Liver (tissue), 8 donors: ENCODE measurements at regions not wholly inside any gene's neighbourhood (a gene's known extent, or its start where the extent isn't known, plus 50 kb on each side); places are given as distances from the start of the nearest gene placed in this dataset.

Experiments used
- DNase-seq: peaks from one replicate; pipeline ENCODE4 v3.0.0-alpha.2; 2017; ENCODE audit warnings: low spot score
- H3K27ac ChIP-seq, 2 donors: one replicate each; pipeline ENCODE4 v1.7.0; 2013; ENCODE audit warnings: inconsistent platforms in 2 of 2, low read length in 2 of 2, control low read depth in 1 of 2, low read depth in 1 of 2, mild to moderate bottlenecking in 1 of 2
- H3K27me3 ChIP-seq, 4 donors: one replicate each; pipeline versions ENCODE4 v1.6.1 to v1.7.0; 2013; ENCODE audit warnings: low read length in 3 of 4, inconsistent platforms in 1 of 4, mild to moderate bottlenecking in 1 of 4, moderate library complexity in 1 of 4; ENCODE audit not compliant: control insufficient read depth in 4 of 4, insufficient read depth in 4 of 4
- H3K36me3 ChIP-seq, 4 donors: one replicate each; pipeline versions ENCODE4 v1.6.1 to v1.7.0; 2013; ENCODE audit warnings: low read length in 3 of 4, mild to moderate bottlenecking in 3 of 4, low read depth in 1 of 4, moderate library complexity in 1 of 4; ENCODE audit not compliant: control insufficient read depth in 4 of 4, insufficient read depth in 3 of 4
- H3K4me1 ChIP-seq, 4 donors: one replicate each; pipeline versions ENCODE4 v1.6.1 to v1.7.0; 2013; ENCODE audit warnings: low read length in 3 of 4, mild to moderate bottlenecking in 3 of 4, moderate library complexity in 1 of 4; ENCODE audit not compliant: control insufficient read depth in 4 of 4, insufficient read depth in 4 of 4
- H3K4me3 ChIP-seq, 3 donors: one replicate each; pipeline versions ENCODE4 v1.6.1 to v1.7.0; 2013; ENCODE audit warnings: low read length in 3 of 3, control low read depth in 1 of 3, low read depth in 1 of 3, mild to moderate bottlenecking in 1 of 3
- H3K9ac ChIP-seq, 2 donors: one replicate each; pipeline ENCODE4 v1.7.0; 2013; ENCODE audit warnings: low read length in 2 of 2, mild to moderate bottlenecking in 2 of 2, moderate library complexity in 2 of 2, control low read depth in 1 of 2, low read depth in 1 of 2
- H3K9me3 ChIP-seq, 4 donors: one replicate each; pipeline versions ENCODE4 v1.6.1 to v1.7.0; 2013; ENCODE audit warnings: low read length in 3 of 4; ENCODE audit not compliant: control insufficient read depth in 4 of 4
- ATF3 ChIP-seq: IDR thresholded peaks from 2 replicates; pipeline ENCODE4 v1.6.1; 2016; ENCODE audit warnings: antibody characterized with exemption
- CTCF ChIP-seq: fragments of 150-350 bp; IDR thresholded peaks from 2 replicates; pipeline ENCODE4 v1.5.1; 2017; ENCODE audit warnings: improper control_type of control experiment, low read depth, low read length; ENCODE audit not compliant: missing input control
- EGR1 ChIP-seq, 2 donors: IDR thresholded peaks; 2 replicates each; pipeline ENCODE4 v1.6.1; 2016 to 2018; ENCODE audit warnings: antibody characterized with exemption in 2 of 2, low read depth in 2 of 2
- FOXA1 ChIP-seq: IDR thresholded peaks from 2 replicates; pipeline ENCODE4 v1.6.1; 2016; ENCODE audit warnings: antibody characterized with exemption
- FOXA2 ChIP-seq: IDR thresholded peaks from 2 replicates; pipeline ENCODE4 v1.6.1; 2016; ENCODE audit warnings: antibody characterized with exemption
- GABPA ChIP-seq, 2 donors: IDR thresholded peaks in 1 of 2; conservative IDR thresholded peaks in 1 of 2; 2 replicates each; pipeline ENCODE4 v1.6.1; 2016; ENCODE audit warnings: antibody characterized with exemption in 2 of 2, mild to moderate bottlenecking in 1 of 2, moderate library complexity in 1 of 2
- HNF4A ChIP-seq, 2 donors: conservative IDR thresholded peaks; 2 replicates each; pipeline ENCODE4 v1.6.1; 2016; ENCODE audit warnings: antibody characterized with exemption in 2 of 2, mild to moderate bottlenecking in 2 of 2
- JUND ChIP-seq, 2 donors: IDR thresholded peaks; 2 replicates each; pipeline ENCODE4 v1.6.1; 2016; ENCODE audit warnings: antibody characterized with exemption in 2 of 2
- MAX ChIP-seq: IDR thresholded peaks from 2 replicates; pipeline ENCODE4 v1.6.1; 2016; ENCODE audit warnings: antibody characterized with exemption
- NR2F2 ChIP-seq: IDR thresholded peaks from 2 replicates; pipeline ENCODE4 v1.6.1; 2016; ENCODE audit warnings: antibody characterized with exemption
- RAD21 ChIP-seq, 2 donors: IDR thresholded peaks; 2 replicates each; pipeline ENCODE4 v1.6.1; 2016; ENCODE audit warnings: antibody characterized with exemption in 2 of 2, mild to moderate bottlenecking in 2 of 2
- REST ChIP-seq: IDR thresholded peaks from 2 replicates; pipeline ENCODE4 v1.6.1; 2016; ENCODE audit warnings: antibody characterized with exemption, mild to moderate bottlenecking
- RXRA ChIP-seq, 2 donors: IDR thresholded peaks; 2 replicates each; pipeline ENCODE4 v1.6.1; 2017 to 2018; ENCODE audit warnings: antibody characterized with exemption in 2 of 2, mild to moderate bottlenecking in 1 of 2
- SP1 ChIP-seq: IDR thresholded peaks from 2 replicates; pipeline ENCODE4 v1.6.1; 2018; ENCODE audit warnings: antibody characterized with exemption, mild to moderate bottlenecking
- TAF1 ChIP-seq: conservative IDR thresholded peaks from 2 replicates; pipeline ENCODE4 v1.6.1; 2016; ENCODE audit warnings: antibody characterized with exemption, mild to moderate bottlenecking
- YY1 ChIP-seq: IDR thresholded peaks from 2 replicates; pipeline ENCODE4 v1.6.1; 2016; ENCODE audit warnings: antibody characterized with exemption, mild to moderate bottlenecking
- ZBTB33 ChIP-seq: IDR thresholded peaks from 2 replicates; pipeline ENCODE4 v1.6.1; 2016; ENCODE audit warnings: antibody characterized with exemption
- WGBS: extraction: QIAGEN DNeasy Blood & Tissue Kit; methylation state at CpG from one replicate; pipeline ENCODE4 v1.1.7; 2013; 5-methylcytosine and 5-hydroxymethylcytosine counted together
- donor health status: healthy.
- donor health status: healthy.
- donor health status: healthy.
- donor health status: healthy.
- donor health status: healthy.

GRCh38 chr3:20669675-20670074 lies 483.7 kb upstream of the SGO1 start:
- TF ChIP-seq HNF4A (conservative IDR thresholded peaks at IDR 0.05) = no peak
- TF ChIP-seq FOXA2 = no peak
- no peak for TF ChIP-seq NR2F2
- TF ChIP-seq MAX = no peak
- no peak for TF ChIP-seq FOXA1
- TF ChIP-seq RAD21 (IDR thresholded peaks at IDR 0.05) = no peak
- TF ChIP-seq RXRA (IDR thresholded peaks at IDR 0.05) = no peak
- H3K4me1 ChIP-seq = no peaks in the 10 kb centered on the region
- no peaks in the 10 kb centered on the region for H3K9me3 ChIP-seq
- 71% methylated on average over 2 of the region's 2 CpGs for WGBS
- no peak for DNase-seq
- no peak overlapping the region for H3K9ac ChIP-seq
- no peaks in the 10 kb centered on the region for H3K36me3 ChIP-seq
- no peak overlapping the region for H3K4me3 ChIP-seq
- H3K27ac ChIP-seq = no peak overlapping the region
- H3K27me3 ChIP-seq = no peaks in the 10 kb centered on the region

GRCh38 chr3:20669184-20669583 lies 483.2 kb upstream of the SGO1 start:
- no peak overlapping the region for H3K27ac ChIP-seq
- no peak for DNase-seq
- TF ChIP-seq MAX (no peak), SP1 (no peak), HNF4A (conservative IDR thresholded peaks at IDR 0.05) (no peak), JUND (IDR thresholded peaks at IDR 0.05) (no peak), NR2F2 (no peak), TAF1 (no peak), RXRA (IDR thresholded peaks at IDR 0.05) (no peak), ZBTB33 (no peak), ATF3 (no peak), CTCF (no peak), YY1 (no peak), RAD21 (IDR thresholded peaks at IDR 0.05) (no peak), GABPA (IDR thresholded peaks at IDR 0.05 in 1 of 2, conservative IDR thresholded peaks at IDR 0.05 in 1 of 2) (no peak), EGR1 (IDR thresholded peaks at IDR 0.05; ENCODE audit: low read depth in 2 of 2) (no peak), FOXA1 (no peak), REST (no peak)
- no peak overlapping the region for H3K9ac ChIP-seq
- H3K27me3 ChIP-seq = no peaks in the 10 kb centered on the region
- H3K36me3 ChIP-seq = no peaks in the 10 kb centered on the region
- 61% methylated on average over 5 of the region's 5 CpGs for WGBS
- H3K4me3 ChIP-seq = no peak overlapping the region
- H3K4me1 ChIP-seq = no peaks in the 10 kb centered on the region
- H3K9me3 ChIP-seq = no peaks in the 10 kb centered on the region
